Mesendoderm (in vitro differentiated cells): ENCODE measurements at regions not wholly inside any gene's neighbourhood (a gene's known extent, or its start where the extent isn't known, plus 50 kb on each side); places are given as distances from the start of the nearest gene placed in this dataset.
A peak's percentile ranks its signal among the peaks of the same experiment; 100 is the strongest.
"Not testable (repeated sequence)": the region's sequence is repeated elsewhere in the genome, so short reads cannot be mapped to it uniquely, and the experiment has no call there.

Experiments
- DNase-seq: peaks from one replicate; pipeline ENCODE4 v3.0.0; 2013
- H2AK5ac ChIP-seq: 2 replicates; pipeline ENCODE4 v1.6.1; 2013; ENCODE audit warnings: low read length, inconsistent platforms
- H2BK120ac ChIP-seq: 2 replicates; pipeline ENCODE4 v1.6.1; 2013; ENCODE audit warnings: low read depth, mild to moderate bottlenecking, low read length, moderate library complexity, mixed read lengths
- H2BK15ac ChIP-seq: replicated peaks from 2 replicates; pipeline ENCODE4 v1.6.1; 2013; ENCODE audit warnings: low read depth, mild to moderate bottlenecking, moderate library complexity
- H2BK5ac ChIP-seq: 2 replicates; pipeline ENCODE4 v1.6.1; 2013; ENCODE audit warnings: low read length, inconsistent platforms
- H3K18ac ChIP-seq: 2 replicates; pipeline ENCODE4 v1.6.1; 2013; ENCODE audit warnings: mild to moderate bottlenecking, low read length, mixed read lengths
- H3K23ac ChIP-seq: one replicate; pipeline ENCODE4 v1.6.1; 2013; ENCODE audit warnings: low read length
- H3K27ac ChIP-seq: 2 replicates; pipeline ENCODE4 v1.5.1; 2013; ENCODE audit warnings: low read depth, mild to moderate bottlenecking, inconsistent platforms, low read length, moderate library complexity
- H3K27me3 ChIP-seq: 2 replicates; pipeline ENCODE4 v1.6.1; 2013; ENCODE audit warnings: low read length, control low read depth, mild to moderate bottlenecking, inconsistent platforms; ENCODE audit not compliant: insufficient read depth, poor library complexity
- H3K36me3 ChIP-seq: 2 replicates; pipeline ENCODE4 v1.6.1; 2013; ENCODE audit warnings: low read length, inconsistent platforms; ENCODE audit not compliant: control insufficient read depth, insufficient read depth
- H3K4ac ChIP-seq: one replicate; pipeline ENCODE4 v1.6.1; 2013; ENCODE audit warnings: low read depth, mild to moderate bottlenecking, low read length, moderate library complexity
- H3K4me1 ChIP-seq: 2 replicates; pipeline ENCODE4 v1.6.1; 2013; ENCODE audit warnings: low read depth, low read length, inconsistent platforms; ENCODE audit not compliant: control insufficient read depth
- H3K4me2 ChIP-seq: 2 replicates; pipeline ENCODE4 v1.6.1; 2013; ENCODE audit warnings: low read length
- H3K4me3 ChIP-seq: 2 replicates; pipeline ENCODE4 v1.5.1; 2013; ENCODE audit warnings: mild to moderate bottlenecking, low read length
- H3K56ac ChIP-seq: one replicate; pipeline ENCODE4 v1.6.1; 2013; ENCODE audit warnings: low read length
- H3K79me1 ChIP-seq: 2 replicates; pipeline ENCODE4 v1.6.1; 2013; ENCODE audit warnings: low read length, inconsistent platforms
- H3K79me2 ChIP-seq: 2 replicates; pipeline ENCODE4 v1.6.1; 2013; ENCODE audit warnings: mild to moderate bottlenecking, low read length; ENCODE audit not compliant: control insufficient read depth, insufficient read depth
- H3K9ac ChIP-seq: 2 replicates; pipeline ENCODE4 v1.6.1; 2013; ENCODE audit warnings: low read length, inconsistent platforms
- H4K5ac ChIP-seq: one replicate; pipeline ENCODE4 v1.6.1; 2013; ENCODE audit warnings: low read length
- H4K8ac ChIP-seq: one replicate; pipeline ENCODE4 v1.6.1; 2013; ENCODE audit warnings: low read depth, mild to moderate bottlenecking, control low read depth, low read length, moderate library complexity
- WGBS: extraction: QIAGEN DNeasy Blood & Tissue Kit; methylation state at CpG from one replicate; pipeline ENCODE4 v1.1.7; 2013; ENCODE audit warnings: low lambda C conversion rate, missing lambda C conversion rate; ENCODE audit not compliant: insufficient coverage; ENCODE audit errors: extremely low coverage; 5-methylcytosine and 5-hydroxymethylcytosine counted together

- Histone ChIP-seq H3K56ac (no peak overlapping the region), H4K5ac (no peak overlapping the region), H3K4me1 (no peaks in the 10 kb centered on the region), H3K4me2 (no peak overlapping the region), H3K9ac (no peak overlapping the region), H2BK5ac (no peak overlapping the region), H3K27ac (no peak overlapping the region), H3K27me3 (no peaks in the 10 kb centered on the region), H2BK120ac (no peak overlapping the region), H3K79me1 (no peaks in the 10 kb centered on the region), H3K18ac (no peak overlapping the region), H3K4ac (no peak overlapping the region), H2BK15ac (no peak overlapping the region), H3K23ac (no peak overlapping the region), H3K36me3 (no peaks in the 10 kb centered on the region), H4K8ac (no peak overlapping the region), H3K4me3 (no peak overlapping the region), H2AK5ac (no peak overlapping the region), H3K79me2 (no peaks in the 10 kb centered on the region)
- DNase-seq: no peak
- no CpG with 5 or more reads among the region's 4 CpGs for WGBS
Measured at GRCh38 chr19:56976300-56976699, 135.8 kb upstream of the PEG3 start.

DNA sequence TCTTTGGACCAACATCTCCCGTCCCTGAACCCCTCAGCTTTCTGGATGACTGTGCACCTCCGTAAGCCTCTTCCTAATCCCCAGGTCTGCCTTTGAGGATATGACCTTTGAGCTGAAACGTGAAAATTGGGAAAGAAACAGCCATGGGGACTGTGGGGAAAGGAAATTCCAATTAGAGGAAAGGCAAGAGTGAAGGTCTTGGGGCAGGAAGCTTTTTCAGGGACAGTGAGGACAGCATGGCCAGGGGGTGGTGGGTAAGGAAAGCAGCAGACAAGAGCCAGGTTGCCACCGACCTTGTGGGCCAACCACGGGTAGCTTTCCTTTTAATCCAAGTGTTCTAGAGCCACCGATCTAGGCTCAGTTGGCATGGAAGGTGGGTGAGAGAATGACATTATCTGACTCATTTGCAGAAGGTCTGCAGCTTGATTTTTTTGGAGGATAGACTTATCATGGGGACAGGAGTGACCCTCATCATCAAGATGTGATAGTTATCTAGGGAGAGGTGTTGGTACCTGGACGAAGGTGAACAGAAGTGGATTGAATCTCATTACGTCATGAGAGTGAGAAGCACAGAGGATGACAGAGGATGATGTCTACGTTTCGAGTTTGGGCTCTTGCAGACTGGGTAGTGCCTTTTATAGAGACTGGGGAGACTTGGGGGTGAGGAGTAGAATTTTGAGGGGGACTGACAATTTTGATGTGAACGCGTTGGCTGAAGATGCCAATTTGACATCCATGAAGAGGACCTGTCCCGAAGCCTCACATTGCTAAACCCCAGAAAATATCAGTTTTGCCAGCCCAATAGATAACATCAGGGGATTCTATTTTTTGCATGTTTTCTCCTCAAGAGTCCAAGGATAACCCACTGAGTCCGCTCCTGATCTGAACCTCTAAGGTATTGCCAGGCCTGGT lies 136.7 kb upstream of the PEG3 start:
- Histone ChIP-seq H2BK15ac (no peak overlapping the region), H2BK120ac (no peak overlapping the region), H3K79me2 (no peaks in the 10 kb centered on the region), H2AK5ac (no peak overlapping the region), H3K79me1 (no peaks in the 10 kb centered on the region), H4K5ac (no peak overlapping the region), H3K9ac (no peak overlapping the region), H3K4me2 (no peak overlapping the region), H3K4me3 (no peak overlapping the region), H3K27me3 (no peaks in the 10 kb centered on the region), H3K27ac (no peak overlapping the region), H3K23ac (no peak overlapping the region), H3K56ac (no peak overlapping the region), H4K8ac (no peak overlapping the region), H3K36me3 (no peaks in the 10 kb centered on the region), H3K18ac (no peak overlapping the region), H3K4me1 (no peaks in the 10 kb centered on the region), H2BK5ac (no peak overlapping the region), H3K4ac (no peak overlapping the region)
- no peak for DNase-seq
- no CpG with 5 or more reads among the region's 14 CpGs for WGBS

GRCh38 chr19:56978023-56978565 lies 137.6 kb upstream of the PEG3 start:
- no peak overlapping the region for H3K27ac ChIP-seq
- no peaks in the 10 kb centered on the region for H3K27me3 ChIP-seq
- no peaks in the 10 kb centered on the region for H3K4me1 ChIP-seq
- no peak overlapping the region for H3K4me3 ChIP-seq
- H3K56ac ChIP-seq: no peak overlapping the region
- H2BK120ac ChIP-seq: no peak overlapping the region
- no peak overlapping the region for H3K9ac ChIP-seq
- H4K8ac ChIP-seq: no peak overlapping the region
- H2BK15ac ChIP-seq: no peak overlapping the region
- H2BK5ac ChIP-seq: no peak overlapping the region
- no peaks in the 10 kb centered on the region for H3K79me2 ChIP-seq
- H3K4ac ChIP-seq: no peak overlapping the region
- no peak overlapping the region for H2AK5ac ChIP-seq
- no peaks in the 10 kb centered on the region for H3K36me3 ChIP-seq
- no peak overlapping the region for H3K23ac ChIP-seq
- no peak overlapping the region for H3K18ac ChIP-seq
- no CpG with 5 or more reads among the region's 20 CpGs for WGBS
- no peak overlapping the region for H3K4me2 ChIP-seq
- peak; percentile 37 for DNase-seq
- no peak overlapping the region for H4K5ac ChIP-seq
- no peaks in the 10 kb centered on the region for H3K79me1 ChIP-seq

DNA sequence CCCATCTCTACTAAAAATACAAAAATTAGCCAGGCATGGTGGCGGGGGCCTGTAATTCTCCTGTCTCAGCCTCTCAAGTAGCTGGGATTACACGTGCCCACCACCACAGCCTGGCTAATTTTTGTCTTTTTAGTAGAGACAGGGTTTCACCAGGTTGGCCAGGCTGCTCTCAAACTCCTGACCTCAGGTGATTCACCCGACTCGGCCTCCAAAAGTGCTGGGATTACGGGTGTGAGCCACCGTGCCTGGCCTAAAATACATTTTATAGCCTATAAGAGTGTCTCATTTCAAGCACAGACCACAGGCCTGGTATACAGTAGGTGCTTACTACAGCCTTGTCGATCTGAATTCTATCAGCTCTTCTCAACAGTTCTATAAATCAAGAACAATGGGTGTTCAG lies 139.5 kb upstream of the USP29 start:
- H3K27ac ChIP-seq, H3K27me3 ChIP-seq, H2AK5ac ChIP-seq, H2BK120ac ChIP-seq, H3K4me1 ChIP-seq, H3K79me1 ChIP-seq, H4K8ac ChIP-seq, H3K4me3 ChIP-seq, H4K5ac ChIP-seq, DNase-seq, H3K18ac ChIP-seq, H3K9ac ChIP-seq, H3K4ac ChIP-seq, H3K56ac ChIP-seq, H2BK5ac ChIP-seq, H3K4me2 ChIP-seq, H2BK15ac ChIP-seq, H3K23ac ChIP-seq, H3K36me3 ChIP-seq, H3K79me2 ChIP-seq: not testable (repeated sequence)
- WGBS: no CpG with 5 or more reads among the region's 7 CpGs

GRCh38 chr19:56980906-56981305 lies 138.9 kb upstream of the USP29 start:
- Histone ChIP-seq H2BK120ac (no peak overlapping the region), H3K27ac (no peak overlapping the region), H3K4me2 (no peak overlapping the region), H3K9ac (no peak overlapping the region), H3K4me3 (no peak overlapping the region), H3K27me3 (no peaks in the 10 kb centered on the region), H3K79me2 (no peaks in the 10 kb centered on the region), H3K36me3 (no peaks in the 10 kb centered on the region), H4K5ac (no peak overlapping the region), H2BK15ac (no peak overlapping the region), H3K23ac (no peak overlapping the region), H4K8ac (no peak overlapping the region), H3K4ac (no peak overlapping the region), H3K18ac (no peak overlapping the region), H3K56ac (no peak overlapping the region), H3K79me1 (no peaks in the 10 kb centered on the region), H3K4me1 (no peaks in the 10 kb centered on the region), H2AK5ac (no peak overlapping the region), H2BK5ac (no peak overlapping the region)
- no CpG with 5 or more reads among the region's 16 CpGs for WGBS
- DNase-seq: no peak
